Panc1 (cell line): ENCODE measurements at regions not wholly inside any gene's neighbourhood (a gene's known extent, or its start where the extent isn't known, plus 50 kb on each side); places are given as distances from the start of the nearest gene placed in this dataset.

Source experiments
- ATAC-seq: fragments of 200-7000 bp; cut with Tn5 transposase; 2 replicates; pipeline ENCODE4 v1.9.1; 2020; ENCODE audit warnings: mild to moderate bottlenecking, moderate library complexity
- BruUV-seq: library from RNA; stranded (reverse); fragments of 400-500 nt; replicated peaks from 2 replicates; lab custom pipeline; 2021; lab: Mats Ljungman, UMichigan
- CTCF ChIA-PET: fragments of 300-600 bp; sonication (Branson Sonifier 250); formaldehyde crosslinking; loops from one replicate; lab custom pipeline; 2022; ENCODE audit warnings: antibody characterized with exemption; lab: Charles Lee
- POLR2A ChIA-PET: fragments of 300-600 bp; sonication (Branson Sonifier 250); formaldehyde crosslinking; loops from one replicate; lab custom pipeline; 2022; ENCODE audit warnings: antibody characterized with exemption; lab: Charles Lee
- DNase-seq: peaks from one replicate; pipeline ENCODE4 v3.0.0-alpha.2; 2010; ENCODE audit warnings: low read depth, low spot score
- H3K27ac ChIP-seq: 2 replicates; pipeline ENCODE4 v1.5.1; 2011; ENCODE audit warnings: mild to moderate bottlenecking, low read length, inconsistent platforms
- H3K27me3 ChIP-seq: fragments of 200-500 bp; sonication (Bioruptor generic); 2 replicates; pipeline ENCODE4 v1.6.0; 2014; ENCODE audit warnings: low read length, inconsistent platforms; ENCODE audit not compliant: control insufficient read depth, insufficient read depth
- H3K36me3 ChIP-seq: fragments of 200-500 bp; sonication (Bioruptor generic); 2 replicates; pipeline ENCODE4 v1.5.1; 2014; ENCODE audit warnings: inconsistent platforms, mild to moderate bottlenecking, low read length, moderate library complexity; ENCODE audit not compliant: control insufficient read depth, insufficient read depth
- H3K4me1 ChIP-seq: 2 replicates; pipeline ENCODE4 v1.5.1; 2011; ENCODE audit warnings: inconsistent platforms, mild to moderate bottlenecking, low read length, moderate library complexity; ENCODE audit not compliant: control insufficient read depth, insufficient read depth
- H3K4me3 ChIP-seq, 2 experiments: 2 replicates each; pipeline ENCODE4 v1.5.1; 2011 to 2012; ENCODE audit warnings: low read depth in 2 of 2, low read length in 2 of 2, mild to moderate bottlenecking in 2 of 2, inconsistent platforms in 1 of 2, moderate library complexity in 1 of 2
- H3K9me3 ChIP-seq: fragments of 200-500 bp; sonication (Bioruptor generic); 2 replicates; pipeline ENCODE4 v1.5.1; 2014; ENCODE audit warnings: low read depth, mild to moderate bottlenecking, inconsistent platforms, low read length, moderate library complexity; ENCODE audit not compliant: control insufficient read depth, insufficient read depth
- POLR2AphosphoS5 ChIP-seq: IDR thresholded peaks from 2 replicates; pipeline ENCODE4 v1.6.1; 2012; ENCODE audit warnings: mild to moderate bottlenecking, low read depth, low read length, moderate library complexity
- SIN3A ChIP-seq: IDR thresholded peaks from 2 replicates; pipeline ENCODE4 v1.6.1; 2012; ENCODE audit warnings: low read depth, mild to moderate bottlenecking, low read length, moderate library complexity, borderline replicate concordance; ENCODE audit not compliant: insufficient read depth
- TCF7L2 ChIP-seq: IDR thresholded peaks from 2 replicates; pipeline ENCODE4 v1.6.1; 2011; ENCODE audit warnings: mild to moderate bottlenecking, low read depth, low read length, inconsistent platforms
- in situ Hi-C: cut with HindIII; loops from 2 replicates; pipeline ENCODE4 v1.10.0; 2016; ENCODE audit warnings: low sequenced_read_pairs, low pct_unique_long_range_greater_than_20kb
- intact Hi-C: fragments of 100-400 bp; cut with micrococcal nuclease; formaldehyde crosslinking; loops from one replicate; pipeline ENCODE4 v1.10.0; 2022; ENCODE audit not compliant: unreplicated experiment
- TF ChIP-seq, protein P1 (sequence below): fragments of 450-650 bp; IDR thresholded peaks from 2 replicates; pipeline ENCODE4 v1.5.1; 2017; ENCODE audit warnings: mild to moderate bottlenecking
- TF ChIP-seq, protein P2 (sequence below), 2 experiments: IDR thresholded peaks; 2 replicates each; pipeline ENCODE4 v1.6.1; 2011 to 2012; ENCODE audit warnings: low read depth in 2 of 2, control low read depth in 1 of 2, low read length in 1 of 2, mild to moderate bottlenecking in 1 of 2, moderate library complexity in 1 of 2; ENCODE audit not compliant: insufficient read depth in 1 of 2

DNA sequence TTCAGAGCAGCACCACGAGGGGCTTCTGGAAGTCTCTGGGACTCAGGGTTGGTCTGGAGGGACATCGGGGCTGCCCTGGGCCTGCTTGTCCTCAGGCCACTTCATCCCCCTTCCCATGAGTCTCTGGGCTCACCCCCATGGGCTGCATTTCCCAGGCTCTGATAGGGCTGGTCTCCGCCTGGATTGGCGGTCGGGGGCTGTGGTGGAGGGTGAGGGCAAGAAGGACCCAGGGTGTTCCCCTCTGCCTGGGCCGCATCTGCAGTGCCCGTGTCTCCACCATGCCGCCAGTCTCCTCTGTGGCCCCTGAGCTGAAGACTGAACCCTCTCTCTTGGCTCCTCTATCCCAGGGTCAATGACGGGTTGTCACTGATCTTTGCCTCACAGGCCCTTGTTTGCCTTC is 242.1 kb downstream of the ADGRD1 start:
- no TSS peak for BruUV-seq
- no peak for DNase-seq
- POLR2A ChIA-PET, result no interaction called here

DNA sequence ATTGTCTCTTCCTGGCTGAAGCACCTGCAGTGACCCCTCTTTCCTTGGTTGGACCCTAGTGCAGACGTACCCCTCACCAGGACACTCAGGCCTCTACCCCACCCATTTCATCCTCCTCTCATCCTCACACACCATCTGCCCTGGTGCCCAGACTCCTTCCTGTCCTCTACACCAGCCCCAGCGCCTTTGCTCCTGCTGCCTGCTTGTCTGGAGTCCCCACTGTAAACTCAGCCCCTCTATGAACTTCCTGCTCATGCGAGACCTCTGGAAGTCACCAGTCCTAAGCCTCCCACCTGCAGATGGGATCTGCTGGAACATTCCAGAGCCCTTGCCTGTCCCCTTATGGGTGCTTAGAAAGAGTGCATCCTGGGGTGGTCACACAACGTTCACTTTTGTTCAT is 242.5 kb downstream of the ADGRD1 start:
- no peak for ATAC-seq
- Histone ChIP-seq H3K9me3 (no peaks in the 10 kb centered on the region), H3K27me3 (peaks cover 2% of the 10 kb centered on the region), H3K36me3 (no peaks in the 10 kb centered on the region), H3K27ac (no peak overlapping the region), H3K4me1 (no peaks in the 10 kb centered on the region), H3K4me3 (no peak overlapping the region)
- ChIA-PET POLR2A (no interaction called here), CTCF (no interaction called here)
- intact Hi-C loops, result no loop called here
- BruUV-seq, result no TSS peak
- no peak for DNase-seq
- TF ChIP-seq TCF7L2 (no peak), POLR2AphosphoS5 (no peak), SIN3A (no peak)
- TF ChIP-seq, protein P1, sequence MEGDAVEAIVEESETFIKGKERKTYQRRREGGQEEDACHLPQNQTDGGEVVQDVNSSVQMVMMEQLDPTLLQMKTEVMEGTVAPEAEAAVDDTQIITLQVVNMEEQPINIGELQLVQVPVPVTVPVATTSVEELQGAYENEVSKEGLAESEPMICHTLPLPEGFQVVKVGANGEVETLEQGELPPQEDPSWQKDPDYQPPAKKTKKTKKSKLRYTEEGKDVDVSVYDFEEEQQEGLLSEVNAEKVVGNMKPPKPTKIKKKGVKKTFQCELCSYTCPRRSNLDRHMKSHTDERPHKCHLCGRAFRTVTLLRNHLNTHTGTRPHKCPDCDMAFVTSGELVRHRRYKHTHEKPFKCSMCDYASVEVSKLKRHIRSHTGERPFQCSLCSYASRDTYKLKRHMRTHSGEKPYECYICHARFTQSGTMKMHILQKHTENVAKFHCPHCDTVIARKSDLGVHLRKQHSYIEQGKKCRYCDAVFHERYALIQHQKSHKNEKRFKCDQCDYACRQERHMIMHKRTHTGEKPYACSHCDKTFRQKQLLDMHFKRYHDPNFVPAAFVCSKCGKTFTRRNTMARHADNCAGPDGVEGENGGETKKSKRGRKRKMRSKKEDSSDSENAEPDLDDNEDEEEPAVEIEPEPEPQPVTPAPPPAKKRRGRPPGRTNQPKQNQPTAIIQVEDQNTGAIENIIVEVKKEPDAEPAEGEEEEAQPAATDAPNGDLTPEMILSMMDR, result no peak
- TF ChIP-seq, protein P2, sequence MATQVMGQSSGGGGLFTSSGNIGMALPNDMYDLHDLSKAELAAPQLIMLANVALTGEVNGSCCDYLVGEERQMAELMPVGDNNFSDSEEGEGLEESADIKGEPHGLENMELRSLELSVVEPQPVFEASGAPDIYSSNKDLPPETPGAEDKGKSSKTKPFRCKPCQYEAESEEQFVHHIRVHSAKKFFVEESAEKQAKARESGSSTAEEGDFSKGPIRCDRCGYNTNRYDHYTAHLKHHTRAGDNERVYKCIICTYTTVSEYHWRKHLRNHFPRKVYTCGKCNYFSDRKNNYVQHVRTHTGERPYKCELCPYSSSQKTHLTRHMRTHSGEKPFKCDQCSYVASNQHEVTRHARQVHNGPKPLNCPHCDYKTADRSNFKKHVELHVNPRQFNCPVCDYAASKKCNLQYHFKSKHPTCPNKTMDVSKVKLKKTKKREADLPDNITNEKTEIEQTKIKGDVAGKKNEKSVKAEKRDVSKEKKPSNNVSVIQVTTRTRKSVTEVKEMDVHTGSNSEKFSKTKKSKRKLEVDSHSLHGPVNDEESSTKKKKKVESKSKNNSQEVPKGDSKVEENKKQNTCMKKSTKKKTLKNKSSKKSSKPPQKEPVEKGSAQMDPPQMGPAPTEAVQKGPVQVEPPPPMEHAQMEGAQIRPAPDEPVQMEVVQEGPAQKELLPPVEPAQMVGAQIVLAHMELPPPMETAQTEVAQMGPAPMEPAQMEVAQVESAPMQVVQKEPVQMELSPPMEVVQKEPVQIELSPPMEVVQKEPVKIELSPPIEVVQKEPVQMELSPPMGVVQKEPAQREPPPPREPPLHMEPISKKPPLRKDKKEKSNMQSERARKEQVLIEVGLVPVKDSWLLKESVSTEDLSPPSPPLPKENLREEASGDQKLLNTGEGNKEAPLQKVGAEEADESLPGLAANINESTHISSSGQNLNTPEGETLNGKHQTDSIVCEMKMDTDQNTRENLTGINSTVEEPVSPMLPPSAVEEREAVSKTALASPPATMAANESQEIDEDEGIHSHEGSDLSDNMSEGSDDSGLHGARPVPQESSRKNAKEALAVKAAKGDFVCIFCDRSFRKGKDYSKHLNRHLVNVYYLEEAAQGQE (IDR thresholded peaks at IDR 0.05; ENCODE audit: insufficient read depth in 1 of 2, low read depth in 2 of 2, low read length in 1 of 2), result no peak
- in situ Hi-C loops, result no loop called here

More for the DNA sequence above, 242.1 kb downstream of the ADGRD1 start:
- Histone ChIP-seq H3K27ac (no peak overlapping the region), H3K4me3 (no peak overlapping the region), H3K4me1 (no peaks in the 10 kb centered on the region), H3K36me3 (no peaks in the 10 kb centered on the region), H3K27me3 (peaks cover 2% of the 10 kb centered on the region), H3K9me3 (no peaks in the 10 kb centered on the region)
- intact Hi-C loops, result no loop called here
- no peak for ATAC-seq
- CTCF ChIA-PET, result no interaction called here
- in situ Hi-C loops, result no loop called here
- TF ChIP-seq, protein P2 (IDR thresholded peaks at IDR 0.05; ENCODE audit: insufficient read depth in 1 of 2, low read depth in 2 of 2, low read length in 1 of 2), result no peak
- TF ChIP-seq TCF7L2 (no peak), POLR2AphosphoS5 (no peak), SIN3A (no peak)
- TF ChIP-seq, protein P1, result no peak
